ENCODE measurements at regions not wholly inside any gene's neighbourhood (a gene's known extent, or its start where the extent isn't known, plus 50 kb on each side); places are given as distances from the start of the nearest gene placed in this dataset.
A peak's percentile ranks its signal among the peaks of the same experiment; 100 is the strongest.
"Not testable (repeated sequence)": the region's sequence is repeated elsewhere in the genome, so short reads cannot be mapped to it uniquely, and the experiment has no call there.

- no peaks in the 10 kb centered on the region for H3K27me3 ChIP-seq
- no peak for TF ChIP-seq CTCF (IDR thresholded peaks at IDR 0.05)
- no peaks in the 10 kb centered on the region for H3K9me3 ChIP-seq
- intact Hi-C loops (cut with DNase I): no loop called here
- H3K36me3 ChIP-seq: no peaks in the 10 kb centered on the region
- no peak overlapping the region for H3K27ac ChIP-seq
- ATAC-seq: no peak
- H3K4me3 ChIP-seq: no peak overlapping the region
- no peaks in the 10 kb centered on the region for H3K4me1 ChIP-seq
- DNase-seq: no peak
These were observed 63.3 kb downstream of the POU4F1 start for GRCh38 chr13:78540058-78540457.

GRCh38 chr13:78526044-78526443, 77.3 kb downstream of the POU4F1 start:
- ATAC-seq; H3K27me3 ChIP-seq; H3K4me1 ChIP-seq; H3K27ac ChIP-seq; H3K36me3 ChIP-seq; H3K4me3 ChIP-seq; H3K9me3 ChIP-seq; intact Hi-C loops (cut with DNase I): not testable (repeated sequence)
- DNase-seq: peak in 1 of 4 donors; percentile 12

- Histone ChIP-seq H3K27ac (no peak overlapping the region), H3K9me3 (peaks cover 0 to 11% of the 10 kb centered on the region in 2 donors), H3K27me3 (no peaks in the 10 kb centered on the region), H3K36me3 (no peaks in the 10 kb centered on the region), H3K4me1 (no peaks in the 10 kb centered on the region), H3K4me3 (no peak overlapping the region)
- intact Hi-C loops (cut with DNase I): no loop called here
- TF ChIP-seq CTCF (IDR thresholded peaks at IDR 0.05): no peak
- DNase-seq (no peak), ATAC-seq (no peak)
These were observed 78.4 kb downstream of the POU4F1 start for GRCh38 chr13:78524936-78525335.

- DNase-seq (no peak), ATAC-seq (no peak)
- TF ChIP-seq CTCF (IDR thresholded peaks at IDR 0.05): no peak
- H3K27me3 ChIP-seq: no peaks in the 10 kb centered on the region
- no peaks in the 10 kb centered on the region for H3K36me3 ChIP-seq
- no peak overlapping the region for H3K27ac ChIP-seq
- peaks cover 0 to 16% of the 10 kb centered on the region in 2 donors for H3K9me3 ChIP-seq
- no peaks in the 10 kb centered on the region for H3K4me1 ChIP-seq
- intact Hi-C loops (cut with DNase I): no loop called here
- H3K4me3 ChIP-seq: no peak overlapping the region
These were observed 82.3 kb downstream of the POU4F1 start for GRCh38 chr13:78521091-78521490.

GRCh38 chr13:78520425-78520824, 82.9 kb downstream of the POU4F1 start:
- intact Hi-C loops (cut with DNase I): no loop called here
- Histone ChIP-seq H3K36me3 (no peaks in the 10 kb centered on the region), H3K27ac (no peak overlapping the region), H3K9me3 (peaks cover 0 to 13% of the 10 kb centered on the region in 2 donors), H3K4me3 (no peak overlapping the region), H3K4me1 (no peaks in the 10 kb centered on the region), H3K27me3 (no peaks in the 10 kb centered on the region)
- DNase-seq: no peak
- TF ChIP-seq CTCF (IDR thresholded peaks at IDR 0.05): no peak
- ATAC-seq: no peak

GRCh38 chr13:78518482-78518881, 84.9 kb downstream of the POU4F1 start:
- H3K4me1 ChIP-seq; H3K36me3 ChIP-seq; ATAC-seq; H3K27me3 ChIP-seq; H3K4me3 ChIP-seq; intact Hi-C loops (cut with DNase I); H3K27ac ChIP-seq; DNase-seq: not testable (repeated sequence)
- peaks cover 0 to 13% of the 10 kb centered on the region in 2 donors for H3K9me3 ChIP-seq
